PC-3 (cell line): ENCODE measurements at regions not wholly inside any gene's neighbourhood (a gene's known extent, or its start where the extent isn't known, plus 50 kb on each side); places are given as distances from the start of the nearest gene placed in this dataset.

Source experiments
- ATAC-seq: fragments of 200-7000 bp; cut with Tn5 transposase; 2 replicates; pipeline ENCODE4 v1.9.1; 2020; ENCODE audit warnings: mild to moderate bottlenecking, moderate library complexity
- BruUV-seq: library from RNA; stranded (reverse); fragments of 400-500 nt; replicated peaks from 2 replicates; lab custom pipeline; 2021; lab: Mats Ljungman, UMichigan
- CTCF ChIA-PET: fragments of 300-600 bp; sonication (Branson Sonifier 250); formaldehyde crosslinking; loops from one replicate; lab custom pipeline; 2022; ENCODE audit warnings: antibody characterized with exemption; lab: Charles Lee
- POLR2A ChIA-PET: fragments of 300-600 bp; sonication (Branson Sonifier 250); formaldehyde crosslinking; loops from one replicate; lab custom pipeline; 2022; ENCODE audit warnings: antibody characterized with exemption; ENCODE audit not compliant: unreplicated experiment; lab: Charles Lee
- DNase-seq: peaks from one replicate; pipeline ENCODE4 v3.0.0-alpha.2; 2015
- H2AFZ ChIP-seq: fragments of 300-600 bp; sonication (generic); 2 replicates; pipeline ENCODE4 v1.6.0; 2016; ENCODE audit warnings: antibody characterized with exemption, low read length
- H3F3A ChIP-seq: fragments of 300-600 bp; sonication (generic); one replicate; pipeline ENCODE4 v1.6.0; 2017; ENCODE audit warnings: antibody characterized with exemption, low read length, control low read depth, mild to moderate bottlenecking; ENCODE audit not compliant: unreplicated experiment
- H3K27ac ChIP-seq: fragments of 300-600 bp; sonication (generic); 2 replicates; pipeline ENCODE4 v1.5.1; 2016; ENCODE audit warnings: mild to moderate bottlenecking, low read length
- H3K27me3 ChIP-seq: fragments of 300-600 bp; sonication (generic); 2 replicates; pipeline ENCODE4 v1.6.1; 2016; ENCODE audit warnings: low read length, mixed read lengths
- H3K36me3 ChIP-seq: fragments of 300-600 bp; sonication (generic); 2 replicates; pipeline ENCODE4 v1.6.1; 2016; ENCODE audit warnings: low read depth, mixed run types, low read length, mixed read lengths
- H3K4me1 ChIP-seq: fragments of 300-600 bp; sonication (generic); 2 replicates; pipeline ENCODE4 v1.5.1; 2016; ENCODE audit warnings: low read length; ENCODE audit not compliant: insufficient read depth
- H3K4me2 ChIP-seq: fragments of 300-600 bp; sonication (generic); 2 replicates; pipeline ENCODE4 v1.6.0; 2016; ENCODE audit warnings: low read length
- H3K4me3 ChIP-seq: fragments of 300-600 bp; sonication (generic); 2 replicates; pipeline ENCODE4 v1.5.1; 2016; ENCODE audit warnings: mild to moderate bottlenecking, low read length, mixed read lengths
- H3K79me2 ChIP-seq: fragments of 300-600 bp; sonication (generic); 2 replicates; pipeline ENCODE4 v1.6.1; 2017; ENCODE audit warnings: low read length, mixed read lengths
- H3K9ac ChIP-seq: fragments of 300-600 bp; sonication (generic); 2 replicates; pipeline ENCODE4 v1.6.0; 2016; ENCODE audit warnings: mild to moderate bottlenecking, low read length
- H3K9me2 ChIP-seq: fragments of 300-600 bp; sonication (generic); replicated peaks from 2 replicates; pipeline ENCODE4 v1.6.1; 2016; ENCODE audit warnings: mixed run types, low read length, mixed read lengths
- H3K9me3 ChIP-seq: fragments of 300-600 bp; sonication (generic); 2 replicates; pipeline ENCODE4 v1.6.1; 2016; ENCODE audit warnings: low read length, mixed read lengths
- H4K20me1 ChIP-seq: fragments of 300-600 bp; sonication (generic); 2 replicates; pipeline ENCODE4 v1.6.1; 2016; ENCODE audit warnings: low read length, mixed read lengths
- CTCF ChIP-seq: fragments of 300-600 bp; sonication (generic); conservative IDR thresholded peaks from 2 replicates; pipeline ENCODE4 v1.5.1; 2017; ENCODE audit warnings: antibody characterized with exemption, low read depth, mild to moderate bottlenecking, low read length
- EZH2 ChIP-seq: fragments of 300-600 bp; sonication (generic); IDR thresholded peaks from one replicate; pipeline ENCODE4 v1.6.1; 2017; ENCODE audit warnings: antibody characterized with exemption, mild to moderate bottlenecking, low read length; ENCODE audit not compliant: unreplicated experiment
- EZH2phosphoT487 ChIP-seq: fragments of 300-600 bp; sonication (generic); IDR thresholded peaks from 2 replicates; pipeline ENCODE4 v1.6.1; 2018; ENCODE audit warnings: mild to moderate bottlenecking, antibody characterized with exemption, low read length, borderline replicate concordance
- intact Hi-C: fragments of 100-400 bp; cut with micrococcal nuclease; formaldehyde crosslinking; loops from 2 replicates; pipeline ENCODE4 v1.9.0; 2023

GRCh38 chr1:82706741-82707140 is 906.0 kb downstream of the ADGRL2 start:
- no TSS peak for BruUV-seq
- no peaks in the 10 kb centered on the region for H3K79me2 ChIP-seq
- H3K27me3 ChIP-seq, result peaks cover 25% of the 10 kb centered on the region
- H2AFZ ChIP-seq, result no peak overlapping the region
- no peaks in the 10 kb centered on the region for H3K9me2 ChIP-seq
- DNase-seq (no peak), ATAC-seq (no peak)
- ChIA-PET CTCF (no interaction called here), POLR2A (no interaction called here)
- TF ChIP-seq CTCF (no peak), EZH2phosphoT487 (no peak), EZH2 (no peak)
- no peaks in the 10 kb centered on the region for H3F3A ChIP-seq
- no peak overlapping the region for H3K27ac ChIP-seq
- no peaks in the 10 kb centered on the region for H3K9me3 ChIP-seq
- no peaks in the 10 kb centered on the region for H4K20me1 ChIP-seq
- intact Hi-C loops, result no loop called here
- H3K36me3 ChIP-seq, result no peaks in the 10 kb centered on the region
- H3K4me2 ChIP-seq, result no peak overlapping the region
- no peak overlapping the region for H3K9ac ChIP-seq
- no peak overlapping the region for H3K4me3 ChIP-seq
- H3K4me1 ChIP-seq, result no peaks in the 10 kb centered on the region

GRCh38 chr1:82704966-82705365 is 904.2 kb downstream of the ADGRL2 start:
- Histone ChIP-seq H3K79me2 (no peaks in the 10 kb centered on the region), H2AFZ (no peak overlapping the region), H3K4me3 (no peak overlapping the region), H3K27me3 (peaks cover 36% of the 10 kb centered on the region), H3K4me2 (no peak overlapping the region), H3F3A (no peaks in the 10 kb centered on the region), H3K9me3 (no peaks in the 10 kb centered on the region), H3K27ac (no peak overlapping the region), H3K36me3 (no peaks in the 10 kb centered on the region), H3K9me2 (no peaks in the 10 kb centered on the region), H3K9ac (no peak overlapping the region), H3K4me1 (no peaks in the 10 kb centered on the region), H4K20me1 (no peaks in the 10 kb centered on the region)
- ChIA-PET CTCF (no interaction called here), POLR2A (no interaction called here)
- ATAC-seq, result no peak
- no peak for TF ChIP-seq CTCF
- TF ChIP-seq EZH2, result no peak
- no peak for TF ChIP-seq EZH2phosphoT487
- no TSS peak for BruUV-seq
- no peak for DNase-seq
- intact Hi-C loops, result no loop called here

- no TSS peak for BruUV-seq
Measured at GRCh38 chr1:82704393-82704792, 903.7 kb downstream of the ADGRL2 start.

More at GRCh38 chr1:82704393-82704792, 903.7 kb downstream of the ADGRL2 start:
- ChIA-PET POLR2A (no interaction called here), CTCF (no interaction called here)
- H4K20me1 ChIP-seq, result no peaks in the 10 kb centered on the region
- no peak overlapping the region for H2AFZ ChIP-seq
- H3K9ac ChIP-seq, result no peak overlapping the region
- H3K27me3 ChIP-seq, result peaks cover 37% of the 10 kb centered on the region
- no peak overlapping the region for H3K27ac ChIP-seq
- H3K4me1 ChIP-seq, result no peaks in the 10 kb centered on the region
- no peaks in the 10 kb centered on the region for H3K36me3 ChIP-seq
- H3K9me3 ChIP-seq, result no peaks in the 10 kb centered on the region
- H3K9me2 ChIP-seq, result no peaks in the 10 kb centered on the region
- no peak for ATAC-seq
- TF ChIP-seq EZH2 (no peak), EZH2phosphoT487 (no peak), CTCF (no peak)
- no peaks in the 10 kb centered on the region for H3K79me2 ChIP-seq
- H3K4me3 ChIP-seq, result no peak overlapping the region
- intact Hi-C loops, result no loop called here
- no peak overlapping the region for H3K4me2 ChIP-seq
- no peak for DNase-seq
- H3F3A ChIP-seq, result no peaks in the 10 kb centered on the region
